Epithelial cell of proximal tubule (primary cell): ENCODE measurements at regions not wholly inside any gene's neighbourhood (a gene's known extent, or its start where the extent isn't known, plus 50 kb on each side); places are given as distances from the start of the nearest gene placed in this dataset.

Experiments
- DNase-seq: peaks from one replicate; pipeline ENCODE4 v3.0.0-alpha.2; 2011; ENCODE audit warnings: low read depth
- H3K4me3 ChIP-seq: 2 replicates; pipeline ENCODE4 v1.5.1; 2011; ENCODE audit warnings: low read depth, mild to moderate bottlenecking, low read length
- CTCF ChIP-seq: conservative IDR thresholded peaks from 2 replicates; pipeline ENCODE4 v1.5.1; 2012; ENCODE audit warnings: low read depth, mild to moderate bottlenecking, low read length

DNA sequence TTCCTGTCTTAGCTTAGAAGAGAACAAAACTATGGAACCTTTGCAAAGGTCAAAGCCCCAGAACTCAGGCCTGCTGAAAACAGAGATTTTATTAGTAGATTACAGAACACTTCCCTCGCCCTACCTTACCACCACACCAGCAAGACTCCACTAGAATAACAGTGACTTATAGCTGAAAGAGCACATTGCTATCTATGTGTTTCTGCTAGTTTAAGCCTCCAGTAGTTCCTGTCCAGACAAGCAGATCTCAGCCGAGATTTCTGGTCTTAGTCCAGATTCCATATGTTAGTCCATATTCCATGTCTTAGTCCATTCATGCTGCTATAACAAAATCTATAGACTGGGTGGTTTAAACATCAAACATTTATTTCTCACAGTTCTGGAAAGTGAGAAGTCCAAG lies 412.3 kb upstream of the ID4 start:
- no peak for TF ChIP-seq CTCF
- no peak overlapping the region for H3K4me3 ChIP-seq
- DNase-seq, result no peak

DNA sequence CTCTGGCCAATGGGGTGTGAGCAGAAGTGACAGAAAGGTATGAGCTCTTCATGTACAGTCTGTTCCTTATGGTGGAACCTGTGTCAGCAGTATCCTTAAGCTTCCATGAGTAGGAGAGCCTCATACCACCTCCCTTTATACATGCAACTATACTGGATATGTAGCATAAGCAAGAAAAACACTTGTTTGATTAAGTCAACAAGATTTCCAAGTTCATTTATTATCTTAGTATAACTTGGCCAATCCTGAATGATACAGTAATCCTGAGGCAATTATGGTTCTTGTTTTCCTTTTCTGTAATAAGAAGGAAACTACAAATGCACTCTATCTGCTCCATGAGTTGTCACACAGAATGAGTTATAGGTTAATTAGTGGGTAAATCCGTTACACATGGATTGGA lies 409.6 kb upstream of the ID4 start:
- TF ChIP-seq CTCF, result no peak
- no peak for DNase-seq
- H3K4me3 ChIP-seq, result no peak overlapping the region

DNA sequence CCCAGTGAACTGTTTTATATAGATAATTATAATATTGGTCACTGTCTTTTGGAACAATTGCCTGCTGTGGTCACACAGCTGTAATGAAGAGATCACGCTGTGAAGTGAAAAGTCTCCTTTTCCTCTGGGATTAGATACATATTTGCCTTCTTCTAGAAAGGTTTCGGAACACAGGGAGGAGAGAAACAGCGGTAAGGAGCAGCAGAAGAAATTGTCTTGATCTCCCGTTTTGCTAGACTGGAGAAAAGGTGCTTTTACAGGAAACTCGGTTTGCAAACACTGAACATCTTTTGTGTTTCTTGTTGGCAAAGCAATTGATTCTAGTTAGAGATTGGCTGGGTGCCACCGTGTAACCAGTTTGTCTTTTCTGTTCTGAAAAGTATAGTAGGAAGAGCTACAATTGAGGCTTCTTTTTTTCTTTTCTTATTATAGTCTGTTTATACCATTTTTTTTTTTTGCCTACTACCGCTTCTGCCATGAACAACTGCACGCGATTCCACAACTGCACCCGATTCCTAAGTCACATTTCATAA lies 404.1 kb upstream of the ID4 start:
- no peak for TF ChIP-seq CTCF
- H3K4me3 ChIP-seq, result no peak overlapping the region
- DNase-seq, result no peak

GRCh38 chr6:19434065-19434464 lies 403.1 kb upstream of the ID4 start:
- no peak for TF ChIP-seq CTCF
- no peak for DNase-seq

GRCh38 chr6:19435755-19436154 lies 401.4 kb upstream of the ID4 start:
- H3K4me3 ChIP-seq, result no peak overlapping the region
- no peak for TF ChIP-seq CTCF

More at GRCh38 chr6:19434065-19434464, 403.1 kb upstream of the ID4 start:
- no peak overlapping the region for H3K4me3 ChIP-seq

GRCh38 chr6:19438566-19439353 lies 398.4 kb upstream of the ID4 start:
- no peak overlapping the region for H3K4me3 ChIP-seq
- TF ChIP-seq CTCF, result no peak
- no peak for DNase-seq

More at GRCh38 chr6:19435755-19436154, 401.4 kb upstream of the ID4 start:
- DNase-seq, result no peak

- TF ChIP-seq CTCF, result no peak
- DNase-seq, result no peak
- no peak overlapping the region for H3K4me3 ChIP-seq
Measured at GRCh38 chr6:19440531-19440930, 396.6 kb upstream of the ID4 start.
